HUES64 (cell line): ENCODE measurements at regions not wholly inside any gene's neighbourhood (a gene's known extent, or its start where the extent isn't known, plus 50 kb on each side); places are given as distances from the start of the nearest gene placed in this dataset.
"Not testable (repeated sequence)": the region's sequence is repeated elsewhere in the genome, so short reads cannot be mapped to it uniquely, and the experiment has no call there.

Experiments
- H3K27ac ChIP-seq: 2 replicates; pipeline ENCODE4 v1.7.0; 2013; ENCODE audit warnings: low read depth, low read length, inconsistent platforms
- H3K27me3 ChIP-seq: 2 replicates; pipeline ENCODE4 v1.6.1; 2013; ENCODE audit warnings: mild to moderate bottlenecking, low read length; ENCODE audit not compliant: insufficient read depth
- H3K36me3 ChIP-seq: 2 replicates; pipeline ENCODE4 v1.6.1; 2013; ENCODE audit warnings: mild to moderate bottlenecking, low read length; ENCODE audit not compliant: insufficient read depth
- H3K4me1 ChIP-seq: 2 replicates; pipeline ENCODE4 v1.6.1; 2013; ENCODE audit warnings: mild to moderate bottlenecking, low read length, moderate library complexity; ENCODE audit not compliant: insufficient read depth
- H3K4me3 ChIP-seq: 2 replicates; pipeline ENCODE4 v1.5.1; 2013; ENCODE audit warnings: mild to moderate bottlenecking, low read length, moderate library complexity
- H3K9ac ChIP-seq: 2 replicates; pipeline ENCODE4 v1.6.1; 2013; ENCODE audit warnings: mild to moderate bottlenecking, low read depth, low read length
- H3K9me3 ChIP-seq: 2 replicates; pipeline ENCODE4 v1.6.1; 2013; ENCODE audit warnings: low read depth, low read length; ENCODE audit not compliant: insufficient read depth
- WGBS: fragments of 150-250, 120-280 bp; methylation state at CpG from one replicate; pipeline ENCODE4 v1.1.7; 2013; ENCODE audit warnings: missing lambda C conversion rate; 5-methylcytosine and 5-hydroxymethylcytosine counted together

- no peaks in the 10 kb centered on the region for H3K4me1 ChIP-seq
- no peaks in the 10 kb centered on the region for H3K36me3 ChIP-seq
- no peak overlapping the region for H3K9ac ChIP-seq
- H3K9me3 ChIP-seq, result no peaks in the 10 kb centered on the region
- 94% methylated on average over 21 of the region's 21 CpGs for whole genome bisulfite sequencing
- no peak overlapping the region for H3K27ac ChIP-seq
- H3K4me3 ChIP-seq, result no peak overlapping the region
- no peaks in the 10 kb centered on the region for H3K27me3 ChIP-seq
Observed at GRCh38 chr2:2731101-2731815, 400.2 kb upstream of the MYT1L start.

- no peak overlapping the region for H3K4me3 ChIP-seq
- H3K27ac ChIP-seq, result no peak overlapping the region
- H3K4me1 ChIP-seq, result no peaks in the 10 kb centered on the region
- WGBS, result 95% methylated on average over 18 of the region's 18 CpGs
- H3K9me3 ChIP-seq, result no peaks in the 10 kb centered on the region
- H3K27me3 ChIP-seq, result no peaks in the 10 kb centered on the region
- no peak overlapping the region for H3K9ac ChIP-seq
- no peaks in the 10 kb centered on the region for H3K36me3 ChIP-seq
Observed at GRCh38 chr2:2730301-2730833, 399.3 kb upstream of the MYT1L start.

- Histone ChIP-seq H3K9me3 (no peaks in the 10 kb centered on the region), H3K27ac (no peak overlapping the region), H3K36me3 (no peaks in the 10 kb centered on the region), H3K27me3 (no peaks in the 10 kb centered on the region), H3K4me3 (no peak overlapping the region), H3K4me1 (no peaks in the 10 kb centered on the region), H3K9ac (no peak overlapping the region)
- WGBS, result 83% methylated on average over 9 of the region's 9 CpGs
Observed at GRCh38 chr2:2729246-2729645, 398.2 kb upstream of the MYT1L start.

GRCh38 chr2:2728635-2729034 lies 397.6 kb upstream of the MYT1L start:
- H3K27me3 ChIP-seq, result no peaks in the 10 kb centered on the region
- no peak overlapping the region for H3K9ac ChIP-seq
- H3K4me1 ChIP-seq, result no peaks in the 10 kb centered on the region
- 91% methylated on average over 18 of the region's 18 CpGs for WGBS
- H3K4me3 ChIP-seq, result no peak overlapping the region
- H3K27ac ChIP-seq, result no peak overlapping the region
- H3K36me3 ChIP-seq, result no peaks in the 10 kb centered on the region
- H3K9me3 ChIP-seq, result no peaks in the 10 kb centered on the region

DNA sequence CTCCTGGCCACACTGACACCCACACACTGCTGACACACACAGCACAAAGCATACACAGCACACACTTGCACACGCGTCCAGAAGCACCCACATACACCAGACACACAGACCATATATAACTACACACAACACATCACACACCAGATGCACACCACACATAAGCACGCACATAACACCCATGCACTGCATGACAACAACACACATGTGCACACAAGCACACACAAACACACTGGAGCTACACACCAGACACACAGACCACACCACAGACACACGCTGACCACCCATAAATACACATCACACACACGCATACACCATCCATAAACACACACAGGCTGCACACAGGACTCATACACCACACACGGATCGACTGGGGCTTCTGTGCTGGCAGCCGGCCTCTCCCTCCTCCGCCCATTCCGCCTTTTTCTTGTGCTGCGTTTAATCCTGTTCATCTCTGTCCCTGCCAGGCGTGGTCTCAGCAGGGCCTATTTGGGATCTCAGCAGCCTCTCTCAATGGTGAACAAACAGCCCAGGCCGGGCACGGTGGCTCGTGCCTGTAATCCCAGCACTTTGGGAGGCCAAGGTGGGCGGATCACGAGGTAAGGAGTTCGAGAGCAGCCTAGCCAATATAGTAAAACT lies 396.9 kb upstream of the MYT1L start:
- 95% methylated on average over 16 of the region's 18 CpGs for WGBS
- Histone ChIP-seq H3K9me3 (no peaks in the 10 kb centered on the region), H3K9ac (no peak overlapping the region), H3K27ac (no peak overlapping the region), H3K4me3 (no peak overlapping the region), H3K27me3 (no peaks in the 10 kb centered on the region), H3K4me1 (no peaks in the 10 kb centered on the region), H3K36me3 (no peaks in the 10 kb centered on the region)

DNA sequence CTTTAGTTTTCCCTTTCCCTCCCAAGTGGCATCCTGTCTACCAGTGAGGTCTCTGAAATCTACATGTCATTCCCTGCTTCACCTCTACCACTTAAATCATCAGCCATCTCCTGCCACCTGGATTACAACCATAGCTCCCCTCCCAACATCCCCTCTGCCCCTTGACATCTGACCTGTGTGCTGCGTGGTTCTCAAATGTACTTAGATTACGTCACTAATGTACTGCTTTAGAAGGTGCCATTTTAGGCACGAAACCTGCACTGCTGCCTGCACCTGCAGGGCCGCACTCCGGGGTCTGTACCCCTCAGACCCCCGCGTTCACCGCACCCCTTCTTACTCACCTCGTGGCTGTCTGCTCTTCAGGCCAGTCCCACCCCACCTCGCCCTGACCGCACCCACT lies 395.1 kb upstream of the MYT1L start:
- no peak overlapping the region for H3K27ac ChIP-seq

GRCh38 chr2:2723064-2723463 lies 392.0 kb upstream of the MYT1L start:
- Histone ChIP-seq H3K27ac (no peak overlapping the region), H3K4me1 (no peaks in the 10 kb centered on the region), H3K27me3 (no peaks in the 10 kb centered on the region), H3K36me3 (no peaks in the 10 kb centered on the region), H3K9me3 (no peaks in the 10 kb centered on the region), H3K4me3 (no peak overlapping the region), H3K9ac (no peak overlapping the region)
- 96% methylated on average over 3 of the region's 3 CpGs for WGBS

More for the DNA sequence above, 395.1 kb upstream of the MYT1L start:
- Histone ChIP-seq H3K4me3 (no peak overlapping the region), H3K4me1 (no peaks in the 10 kb centered on the region), H3K36me3 (no peaks in the 10 kb centered on the region), H3K27me3 (no peaks in the 10 kb centered on the region), H3K9me3 (no peaks in the 10 kb centered on the region), H3K9ac (no peak overlapping the region)
- WGBS, result 95% methylated on average over 11 of the region's 11 CpGs

- Histone ChIP-seq H3K9me3 (no peaks in the 10 kb centered on the region), H3K4me3 (no peak overlapping the region), H3K36me3 (no peaks in the 10 kb centered on the region), H3K9ac (no peak overlapping the region), H3K27me3 (no peaks in the 10 kb centered on the region), H3K27ac (no peak overlapping the region), H3K4me1 (no peaks in the 10 kb centered on the region)
- WGBS, result 92% methylated on average over 23 of the region's 23 CpGs
Observed at GRCh38 chr2:2721296-2721835, 390.3 kb upstream of the MYT1L start.

DNA sequence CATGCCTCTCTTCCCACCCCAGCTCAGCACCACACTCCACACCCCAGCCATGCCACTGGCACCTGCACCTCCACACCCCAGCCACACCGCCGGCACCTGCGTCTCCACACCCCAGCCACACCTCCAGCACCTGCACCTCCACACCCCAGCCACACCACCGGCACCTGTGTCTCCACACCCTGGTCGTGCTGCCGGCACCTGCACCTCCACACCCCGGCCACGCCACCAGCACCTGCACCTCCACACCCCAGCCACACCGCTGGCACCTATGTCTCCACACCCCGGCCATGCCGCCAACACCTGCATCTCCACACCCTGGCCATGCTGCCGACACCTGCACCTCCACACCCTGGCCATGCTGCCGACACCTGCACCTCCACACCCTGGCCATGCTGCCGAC lies 389.7 kb upstream of the MYT1L start:
- H3K9me3 ChIP-seq, H3K4me3 ChIP-seq, H3K4me1 ChIP-seq, H3K27ac ChIP-seq, H3K36me3 ChIP-seq, H3K9ac ChIP-seq, H3K27me3 ChIP-seq: not testable (repeated sequence)
- 88% methylated on average over 13 of the region's 14 CpGs for WGBS

- H3K36me3 ChIP-seq, result no peaks in the 10 kb centered on the region
- 85% methylated on average over 9 of the region's 9 CpGs for WGBS
- no peaks in the 10 kb centered on the region for H3K9me3 ChIP-seq
- no peaks in the 10 kb centered on the region for H3K27me3 ChIP-seq
- H3K9ac ChIP-seq, result no peak overlapping the region
- H3K4me1 ChIP-seq, result no peaks in the 10 kb centered on the region
- H3K27ac ChIP-seq, result no peak overlapping the region
- H3K4me3 ChIP-seq, result no peak overlapping the region
Observed at GRCh38 chr2:2720351-2720750, 389.3 kb upstream of the MYT1L start.

- no peak overlapping the region for H3K9ac ChIP-seq
- H3K27me3 ChIP-seq, result no peaks in the 10 kb centered on the region
- H3K9me3 ChIP-seq, result no peaks in the 10 kb centered on the region
- H3K36me3 ChIP-seq, result no peaks in the 10 kb centered on the region
- 87% methylated on average over 8 of the region's 8 CpGs for WGBS
- no peak overlapping the region for H3K4me3 ChIP-seq
- no peaks in the 10 kb centered on the region for H3K4me1 ChIP-seq
- no peak overlapping the region for H3K27ac ChIP-seq
Observed at GRCh38 chr2:2719781-2720180, 388.7 kb upstream of the MYT1L start.
